GM20000 (cell line): ENCODE measurements at regions not wholly inside any gene's neighbourhood (a gene's known extent, or its start where the extent isn't known, plus 50 kb on each side); places are given as distances from the start of the nearest gene placed in this dataset.

ENCODE experiments used
- DNase-seq: peaks from one replicate; pipeline ENCODE4 v3.0.0; 2012; ENCODE audit warnings: low spot score
- CTCF ChIP-seq: IDR thresholded peaks from 2 replicates; pipeline ENCODE4 v1.5.1; 2012; ENCODE audit warnings: mild to moderate bottlenecking, control low read depth; ENCODE audit errors: extremely low read depth, missing control alignments

GRCh38 chr3:28901018-28901417 lies 379.9 kb upstream of the RBMS3 start:
- no peak for DNase-seq
- no peak for TF ChIP-seq CTCF

GRCh38 chr3:28903171-28903601 lies 377.7 kb upstream of the RBMS3 start:
- no peak for DNase-seq
- no peak for TF ChIP-seq CTCF

- DNase-seq: no peak
- TF ChIP-seq CTCF: no peak
These were observed 375.1 kb upstream of the RBMS3 start for GRCh38 chr3:28905798-28906197.

GRCh38 chr3:28906561-28907310 lies 374.1 kb upstream of the RBMS3 start:
- no peak for TF ChIP-seq CTCF
- DNase-seq: no peak

- TF ChIP-seq CTCF: no peak
- DNase-seq: no peak
These were observed 373.3 kb upstream of the RBMS3 start for GRCh38 chr3:28907616-28908015.

GRCh38 chr3:28912120-28912885 lies 368.6 kb upstream of the RBMS3 start:
- TF ChIP-seq CTCF: no peak
- no peak for DNase-seq
